GM12874 (cell line): ENCODE measurements at regions not wholly inside any gene's neighbourhood (a gene's known extent, or its start where the extent isn't known, plus 50 kb on each side); places are given as distances from the start of the nearest gene placed in this dataset.

ENCODE experiments used
- TF ChIP-seq, protein P1 (sequence below): IDR thresholded peaks from 2 replicates; pipeline ENCODE4 v1.5.1; 2011; ENCODE audit warnings: low read depth, mild to moderate bottlenecking, control low read depth, low read length, moderate library complexity; ENCODE audit not compliant: insufficient read depth

- TF ChIP-seq, protein P1, sequence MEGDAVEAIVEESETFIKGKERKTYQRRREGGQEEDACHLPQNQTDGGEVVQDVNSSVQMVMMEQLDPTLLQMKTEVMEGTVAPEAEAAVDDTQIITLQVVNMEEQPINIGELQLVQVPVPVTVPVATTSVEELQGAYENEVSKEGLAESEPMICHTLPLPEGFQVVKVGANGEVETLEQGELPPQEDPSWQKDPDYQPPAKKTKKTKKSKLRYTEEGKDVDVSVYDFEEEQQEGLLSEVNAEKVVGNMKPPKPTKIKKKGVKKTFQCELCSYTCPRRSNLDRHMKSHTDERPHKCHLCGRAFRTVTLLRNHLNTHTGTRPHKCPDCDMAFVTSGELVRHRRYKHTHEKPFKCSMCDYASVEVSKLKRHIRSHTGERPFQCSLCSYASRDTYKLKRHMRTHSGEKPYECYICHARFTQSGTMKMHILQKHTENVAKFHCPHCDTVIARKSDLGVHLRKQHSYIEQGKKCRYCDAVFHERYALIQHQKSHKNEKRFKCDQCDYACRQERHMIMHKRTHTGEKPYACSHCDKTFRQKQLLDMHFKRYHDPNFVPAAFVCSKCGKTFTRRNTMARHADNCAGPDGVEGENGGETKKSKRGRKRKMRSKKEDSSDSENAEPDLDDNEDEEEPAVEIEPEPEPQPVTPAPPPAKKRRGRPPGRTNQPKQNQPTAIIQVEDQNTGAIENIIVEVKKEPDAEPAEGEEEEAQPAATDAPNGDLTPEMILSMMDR, result no peak
Measured at GRCh38 chr11:116202922-116203321, 569.9 kb downstream of the BUD13 start.

GRCh38 chr11:116200564-116200963, 572.2 kb downstream of the BUD13 start:
- TF ChIP-seq, protein P1, result no peak

GRCh38 chr11:116199182-116199581, 573.6 kb downstream of the BUD13 start:
- TF ChIP-seq, protein P1, result no peak

DNA sequence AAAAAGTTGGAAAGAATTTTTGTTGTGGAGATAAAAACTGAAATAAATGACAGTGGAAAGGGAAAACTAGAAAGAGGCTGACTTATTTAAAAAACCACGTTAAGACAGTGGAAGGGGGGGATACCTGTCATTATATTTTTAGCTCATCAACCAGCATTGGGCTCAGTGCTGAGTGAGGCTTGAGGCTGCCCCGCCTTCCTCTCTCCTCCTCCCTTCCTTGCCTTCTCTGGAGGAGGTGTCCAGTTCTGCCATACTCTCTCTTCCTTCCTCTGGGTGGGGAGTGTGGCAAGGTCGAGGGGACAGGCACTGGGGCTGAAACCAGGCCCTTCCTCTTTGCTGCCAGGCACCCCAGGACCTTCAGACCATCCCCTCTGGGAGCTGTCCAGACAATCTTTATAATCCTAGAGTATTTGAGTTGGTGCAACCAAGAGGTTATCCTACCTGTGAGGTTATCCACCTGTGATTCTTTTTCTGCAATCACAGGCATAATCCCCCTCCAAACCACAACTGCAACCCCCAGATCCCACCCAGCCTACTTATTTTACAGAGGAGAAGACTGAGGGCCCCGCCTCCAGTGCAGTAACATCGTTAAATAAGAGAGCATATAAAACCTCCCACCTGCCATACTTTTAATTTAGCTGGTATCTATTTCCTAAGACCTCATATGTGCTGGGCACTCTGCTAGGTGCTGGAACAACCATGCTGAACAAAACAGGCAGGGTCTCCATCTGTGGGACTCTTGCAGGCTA, 578.5 kb downstream of the BUD13 start:
- TF ChIP-seq, protein P1, result no peak

DNA sequence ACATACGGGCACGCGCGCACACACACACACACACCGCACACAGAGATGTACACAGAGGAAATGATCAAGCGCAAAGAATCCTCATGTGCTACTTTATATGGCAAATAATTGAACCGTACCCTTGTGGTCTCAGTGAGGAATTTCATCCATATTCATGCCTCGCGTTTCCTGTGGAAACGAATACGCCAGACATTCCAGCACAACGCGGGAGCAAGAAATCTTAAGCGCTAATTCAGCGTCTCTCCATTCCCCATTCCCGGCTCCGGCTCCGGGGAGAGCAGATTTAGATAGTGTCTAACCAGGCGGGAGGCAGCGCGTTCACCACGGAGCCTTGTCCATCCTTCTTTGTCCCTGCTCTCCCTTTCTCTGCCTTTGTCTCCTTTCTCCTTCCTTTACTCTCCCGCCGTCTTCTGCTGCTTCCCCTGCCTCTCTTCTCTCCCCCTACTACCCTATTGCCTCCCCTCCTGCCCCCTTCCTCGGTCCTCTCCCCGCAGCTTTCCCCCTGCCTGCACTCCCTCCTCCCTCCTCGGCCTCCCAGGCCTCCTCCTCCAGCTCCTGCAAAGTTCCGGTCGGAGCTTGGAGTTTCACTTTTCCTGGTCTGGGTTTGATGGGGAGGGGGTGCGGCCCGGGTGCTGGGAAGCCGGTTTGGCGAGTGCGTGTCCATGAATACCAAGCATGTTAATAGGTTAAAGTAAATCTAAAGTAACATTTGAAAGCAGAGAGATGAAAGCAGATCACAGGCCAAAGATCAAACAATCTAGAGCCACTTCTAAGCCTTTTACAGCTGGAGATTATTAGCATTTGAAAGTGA, 579.3 kb downstream of the BUD13 start:
- TF ChIP-seq, protein P1, result no peak

- TF ChIP-seq, protein P1, result no peak
Measured at GRCh38 chr11:116192509-116193210, 580.1 kb downstream of the BUD13 start.

DNA sequence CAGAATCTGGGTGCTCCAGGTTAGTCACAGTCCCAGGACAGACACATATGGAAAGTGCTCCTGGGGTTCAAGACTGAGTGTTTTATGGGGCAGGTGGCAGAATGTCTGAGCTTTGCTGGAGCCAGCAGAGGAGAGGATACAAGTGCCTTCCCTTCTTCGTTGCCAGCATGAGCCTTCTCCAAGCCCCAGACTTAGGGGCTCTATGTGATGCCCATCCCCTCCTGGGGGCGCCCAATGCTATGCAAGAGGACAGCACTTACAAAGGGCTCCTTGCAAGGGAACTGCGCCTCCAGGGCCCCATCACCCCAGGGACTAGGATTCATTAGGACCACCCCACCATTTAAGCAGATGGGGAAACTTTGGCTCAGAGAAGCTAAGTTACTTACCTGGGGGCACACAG, 581.9 kb downstream of the BUD13 start:
- TF ChIP-seq, protein P1, result no peak
